K562 (cell line): ENCODE measurements at regions not wholly inside any gene's neighbourhood (a gene's known extent, or its start where the extent isn't known, plus 50 kb on each side); places are given as distances from the start of the nearest gene placed in this dataset.

Source experiments
- ARNT ChIP-seq, 2 experiments: fragments of 450-650 bp; IDR thresholded peaks; 2 replicates each; pipeline ENCODE4 v1.6.1; 2016; ENCODE audit warnings: mild to moderate bottlenecking in 1 of 2
- ATF2 ChIP-seq: sonication (generic); formaldehyde crosslinking; IDR thresholded peaks from 2 replicates; pipeline ENCODE4 v1.8.1; 2022; ENCODE audit warnings: missing genetic modification reagents
- BHLHE40 ChIP-seq: IDR thresholded peaks from 2 replicates; pipeline ENCODE4 v1.6.1; 2011; ENCODE audit warnings: low read length, improper control_type of control experiment
- E2F3 ChIP-seq: fragments of 250-450 bp; sonication (Bioruptor Pico); IDR thresholded peaks from 2 replicates; pipeline ENCODE4 v1.4.0; 2020; ENCODE audit warnings: mild to moderate bottlenecking
- E2F8 ChIP-seq: fragments of 450-650 bp; IDR thresholded peaks from 2 replicates; pipeline ENCODE4 v1.7.1; 2018; ENCODE audit warnings: mild to moderate bottlenecking, low read depth; ENCODE audit not compliant: partially characterized antibody
- EHMT2 ChIP-seq: fragments of 450-650 bp; IDR thresholded peaks from 2 replicates; pipeline ENCODE4 v1.6.1; 2018; ENCODE audit warnings: antibody characterized with exemption
- HNRNPL ChIP-seq: fragments of 200-400 bp; formaldehyde crosslinking; IDR thresholded peaks from 2 replicates; pipeline ENCODE4 v1.6.1; 2017; ENCODE audit warnings: low read depth, mild to moderate bottlenecking, low read length
- KLF6 ChIP-seq: fragments of 250-450 bp; sonication (Bioruptor Pico); IDR thresholded peaks from 2 replicates; pipeline ENCODE4 v1.4.0; 2020; ENCODE audit warnings: mild to moderate bottlenecking, moderate library complexity, borderline replicate concordance
- LEF1 ChIP-seq: fragments of 450-650 bp; IDR thresholded peaks from 2 replicates; pipeline ENCODE4 v1.6.1; 2016; ENCODE audit warnings: mild to moderate bottlenecking
- PRPF4 ChIP-seq: fragments of 200-400 bp; formaldehyde crosslinking; IDR thresholded peaks from one replicate; pipeline ENCODE4 v1.6.1; 2017; ENCODE audit warnings: low read length, low read depth, mild to moderate bottlenecking; ENCODE audit not compliant: insufficient read depth, poor library complexity, severe bottlenecking
- RBM25 ChIP-seq: fragments of 200-400 bp; formaldehyde crosslinking; IDR thresholded peaks from 2 replicates; pipeline ENCODE4 v1.6.1; 2018; ENCODE audit warnings: low read length, low read depth, moderate library complexity; ENCODE audit not compliant: severe bottlenecking
- RHOXF2B ChIP-seq: fragments of 250-450 bp; sonication (Bioruptor Pico); conservative IDR thresholded peaks from 2 replicates; pipeline ENCODE4 v1.5.1; 2021
- SIN3A ChIP-seq, 2 experiments: fragments of 150-350 bp in 1 of 2; IDR thresholded peaks; 2 replicates each; pipeline ENCODE4 v1.6.1; 2011 to 2016; ENCODE audit warnings: borderline replicate concordance in 2 of 2, low read depth in 2 of 2, low read length in 2 of 2, mild to moderate bottlenecking in 2 of 2, moderate library complexity in 2 of 2; ENCODE audit not compliant: control insufficient read depth in 1 of 2
- SIRT6 ChIP-seq: IDR thresholded peaks from one replicate; pipeline ENCODE4 v1.6.1; 2012; ENCODE audit warnings: low read depth, mild to moderate bottlenecking, control low read depth, inconsistent platforms, low read length, moderate library complexity
- SLC30A9 ChIP-seq: fragments of 250-450 bp; sonication (Bioruptor Pico); IDR thresholded peaks from 2 replicates; pipeline ENCODE4 v1.8.0; 2022; ENCODE audit warnings: mild to moderate bottlenecking, moderate library complexity
- SRF ChIP-seq, 2 experiments: fragments of 250-450, 450-650 bp in 1 of 2; sonication (Bioruptor Pico) in 1 of 2; sonication (generic) in 1 of 2; formaldehyde crosslinking; IDR thresholded peaks; 2 replicates each; pipeline versions ENCODE4 v1.5.0 to v1.5.1; 2020 to 2022; ENCODE audit warnings: mild to moderate bottlenecking in 1 of 2, missing genetic modification reagents in 1 of 2
- STAG1 ChIP-seq: sonication (generic); formaldehyde crosslinking; IDR thresholded peaks from 2 replicates; pipeline ENCODE4 v1.5.0; 2020; ENCODE audit warnings: missing genetic modification reagents, borderline replicate concordance
- ZKSCAN1 ChIP-seq: fragments of 150-350 bp; IDR thresholded peaks from 2 replicates; pipeline ENCODE4 v1.6.1; 2016; ENCODE audit warnings: low read depth, low read length
- ZNF174 ChIP-seq: fragments of 250-450 bp; sonication (Bioruptor Pico); IDR thresholded peaks from 2 replicates; pipeline ENCODE4 v1.4.0; 2020; ENCODE audit warnings: mild to moderate bottlenecking
- ZNF444 ChIP-seq: fragments of 250-450 bp; sonication (Bioruptor Pico); IDR thresholded peaks from 2 replicates; pipeline ENCODE4 v1.4.0; 2020; ENCODE audit warnings: mild to moderate bottlenecking, moderate library complexity
- ZNF551 ChIP-seq: fragments of 250-450 bp; sonication (Bioruptor Pico); IDR thresholded peaks from 2 replicates; pipeline ENCODE4 v1.5.0; 2021; ENCODE audit warnings: mild to moderate bottlenecking, moderate library complexity
- ZNF57 ChIP-seq: fragments of 450-650 bp; formaldehyde crosslinking; IDR thresholded peaks from 2 replicates; pipeline ENCODE4 v1.4.0; 2020; ENCODE audit warnings: mild to moderate bottlenecking, moderate library complexity
- TF ChIP-seq, protein P1 (sequence below): sonication (generic); formaldehyde crosslinking; IDR thresholded peaks from 2 replicates; pipeline ENCODE4 v1.8.0; 2022; ENCODE audit warnings: mild to moderate bottlenecking, low read depth, missing genetic modification reagents

DNA sequence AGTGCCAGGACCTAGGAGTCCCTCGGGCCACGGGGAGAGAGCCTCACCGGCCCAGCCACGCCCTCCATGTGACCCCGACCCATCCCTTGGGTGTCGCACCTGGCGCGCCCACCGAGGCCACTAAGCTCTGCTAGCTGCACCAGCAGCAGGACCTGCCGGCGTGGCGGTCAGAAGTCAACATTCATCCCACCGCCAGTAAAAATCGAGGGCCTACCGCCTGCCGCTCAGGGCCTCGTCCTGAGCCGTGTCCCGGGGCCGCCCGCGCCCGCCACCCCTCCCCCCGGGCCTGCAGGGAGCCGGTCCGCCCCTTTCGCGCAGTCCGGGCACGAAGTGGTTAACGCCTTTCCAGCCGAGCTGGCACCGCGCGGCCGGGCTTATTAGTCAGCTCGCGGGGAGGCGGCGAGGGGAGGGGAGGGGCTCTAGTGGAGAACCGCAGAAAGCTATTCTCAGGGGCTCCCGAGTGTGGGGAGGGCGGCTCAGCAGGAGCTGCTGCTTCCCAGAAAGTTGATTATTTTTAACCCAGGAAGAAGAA lies 124.4 kb downstream of the C9orf50 start (continued):
- TF ChIP-seq SIRT6: no peak
- TF ChIP-seq, protein P1, sequence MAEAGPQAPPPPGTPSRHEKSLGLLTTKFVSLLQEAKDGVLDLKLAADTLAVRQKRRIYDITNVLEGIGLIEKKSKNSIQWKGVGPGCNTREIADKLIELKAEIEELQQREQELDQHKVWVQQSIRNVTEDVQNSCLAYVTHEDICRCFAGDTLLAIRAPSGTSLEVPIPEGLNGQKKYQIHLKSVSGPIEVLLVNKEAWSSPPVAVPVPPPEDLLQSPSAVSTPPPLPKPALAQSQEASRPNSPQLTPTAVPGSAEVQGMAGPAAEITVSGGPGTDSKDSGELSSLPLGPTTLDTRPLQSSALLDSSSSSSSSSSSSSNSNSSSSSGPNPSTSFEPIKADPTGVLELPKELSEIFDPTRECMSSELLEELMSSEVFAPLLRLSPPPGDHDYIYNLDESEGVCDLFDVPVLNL (CRISPR knock-in tag): peak; percentile 64; the same call in 1 of the 2 replicates
- TF ChIP-seq E2F8: no peak
- no peak for TF ChIP-seq EHMT2
- TF ChIP-seq ZKSCAN1: no peak
- TF ChIP-seq ZNF444 (CRISPR knock-in tag): no peak
- no peak for TF ChIP-seq ZNF174 (CRISPR knock-in tag)
- 0 out of 4 replicates have a peak, but pooled peaks of 1 of the 2 experiments have one; percentile 39 for TF ChIP-seq ARNT (IDR thresholded peaks at IDR 0.05)
- no peak for TF ChIP-seq SIN3A (IDR thresholded peaks at IDR 0.05; ENCODE audit: borderline replicate concordance in 2 of 2, control insufficient read depth in 1 of 2, low read depth in 2 of 2, low read length in 2 of 2)
- no peak for TF ChIP-seq STAG1 (CRISPR knock-in tag)
- TF ChIP-seq RHOXF2B (CRISPR knock-in tag): no peak
- TF ChIP-seq RBM25: no peak
- no peak for TF ChIP-seq KLF6 (CRISPR knock-in tag)
- peak; percentile 81 for TF ChIP-seq HNRNPL
- no peak for TF ChIP-seq ZNF551 (CRISPR knock-in tag)
- TF ChIP-seq LEF1: peak; percentile 39; the same call in 1 of the 2 replicates
- no peak for TF ChIP-seq ATF2 (CRISPR knock-in tag)
- no peak for TF ChIP-seq SRF (CRISPR knock-in tag; IDR thresholded peaks at IDR 0.05)
- TF ChIP-seq BHLHE40: no peak
- no peak for TF ChIP-seq ZNF57 (CRISPR knock-in tag)
- peak; percentile 33 for TF ChIP-seq PRPF4
- TF ChIP-seq E2F3 (CRISPR knock-in tag): no peak
- TF ChIP-seq SLC30A9 (CRISPR knock-in tag): no peak
